ENCODE measurements at regions not wholly inside any gene's neighbourhood (a gene's known extent, or its start where the extent isn't known, plus 50 kb on each side); places are given as distances from the start of the nearest gene placed in this dataset.
A peak's percentile ranks its signal among the peaks of the same experiment; 100 is the strongest.
"Not testable (repeated sequence)": the region's sequence is repeated elsewhere in the genome, so short reads cannot be mapped to it uniquely, and the experiment has no call there.

DNA sequence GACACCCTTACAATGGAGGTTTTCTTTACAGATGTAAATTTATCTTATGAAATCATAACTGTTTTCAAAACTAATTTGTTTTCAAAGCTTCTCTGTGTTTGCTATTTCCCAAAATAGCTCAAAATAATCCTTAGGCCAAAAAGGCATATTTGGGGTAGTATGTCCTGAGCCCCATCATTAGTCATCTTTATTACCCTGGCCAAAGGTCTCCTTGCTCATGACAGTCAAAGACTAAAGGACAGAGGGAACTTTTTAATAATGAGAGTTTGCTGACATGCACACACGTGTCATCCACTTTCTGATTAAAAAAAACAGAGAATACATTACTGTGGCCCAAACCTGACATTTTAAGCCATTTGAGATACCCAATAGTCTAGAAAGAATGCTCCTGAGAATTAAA is 221.9 kb upstream of the DUSP10 start (continued):
- TF ChIP-seq, protein P1, sequence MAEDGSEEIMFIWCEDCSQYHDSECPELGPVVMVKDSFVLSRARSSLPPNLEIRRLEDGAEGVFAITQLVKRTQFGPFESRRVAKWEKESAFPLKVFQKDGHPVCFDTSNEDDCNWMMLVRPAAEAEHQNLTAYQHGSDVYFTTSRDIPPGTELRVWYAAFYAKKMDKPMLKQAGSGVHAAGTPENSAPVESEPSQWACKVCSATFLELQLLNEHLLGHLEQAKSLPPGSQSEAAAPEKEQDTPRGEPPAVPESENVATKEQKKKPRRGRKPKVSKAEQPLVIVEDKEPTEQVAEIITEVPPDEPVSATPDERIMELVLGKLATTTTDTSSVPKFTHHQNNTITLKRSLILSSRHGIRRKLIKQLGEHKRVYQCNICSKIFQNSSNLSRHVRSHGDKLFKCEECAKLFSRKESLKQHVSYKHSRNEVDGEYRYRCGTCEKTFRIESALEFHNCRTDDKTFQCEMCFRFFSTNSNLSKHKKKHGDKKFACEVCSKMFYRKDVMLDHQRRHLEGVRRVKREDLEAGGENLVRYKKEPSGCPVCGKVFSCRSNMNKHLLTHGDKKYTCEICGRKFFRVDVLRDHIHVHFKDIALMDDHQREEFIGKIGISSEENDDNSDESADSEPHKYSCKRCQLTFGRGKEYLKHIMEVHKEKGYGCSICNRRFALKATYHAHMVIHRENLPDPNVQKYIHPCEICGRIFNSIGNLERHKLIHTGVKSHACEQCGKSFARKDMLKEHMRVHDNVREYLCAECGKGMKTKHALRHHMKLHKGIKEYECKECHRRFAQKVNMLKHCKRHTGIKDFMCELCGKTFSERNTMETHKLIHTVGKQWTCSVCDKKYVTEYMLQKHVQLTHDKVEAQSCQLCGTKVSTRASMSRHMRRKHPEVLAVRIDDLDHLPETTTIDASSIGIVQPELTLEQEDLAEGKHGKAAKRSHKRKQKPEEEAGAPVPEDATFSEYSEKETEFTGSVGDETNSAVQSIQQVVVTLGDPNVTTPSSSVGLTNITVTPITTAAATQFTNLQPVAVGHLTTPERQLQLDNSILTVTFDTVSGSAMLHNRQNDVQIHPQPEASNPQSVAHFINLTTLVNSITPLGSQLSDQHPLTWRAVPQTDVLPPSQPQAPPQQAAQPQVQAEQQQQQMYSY (CRISPR knock-in tag; IDR thresholded peaks at IDR 0.05), result no peak
- TF ChIP-seq, protein P2, sequence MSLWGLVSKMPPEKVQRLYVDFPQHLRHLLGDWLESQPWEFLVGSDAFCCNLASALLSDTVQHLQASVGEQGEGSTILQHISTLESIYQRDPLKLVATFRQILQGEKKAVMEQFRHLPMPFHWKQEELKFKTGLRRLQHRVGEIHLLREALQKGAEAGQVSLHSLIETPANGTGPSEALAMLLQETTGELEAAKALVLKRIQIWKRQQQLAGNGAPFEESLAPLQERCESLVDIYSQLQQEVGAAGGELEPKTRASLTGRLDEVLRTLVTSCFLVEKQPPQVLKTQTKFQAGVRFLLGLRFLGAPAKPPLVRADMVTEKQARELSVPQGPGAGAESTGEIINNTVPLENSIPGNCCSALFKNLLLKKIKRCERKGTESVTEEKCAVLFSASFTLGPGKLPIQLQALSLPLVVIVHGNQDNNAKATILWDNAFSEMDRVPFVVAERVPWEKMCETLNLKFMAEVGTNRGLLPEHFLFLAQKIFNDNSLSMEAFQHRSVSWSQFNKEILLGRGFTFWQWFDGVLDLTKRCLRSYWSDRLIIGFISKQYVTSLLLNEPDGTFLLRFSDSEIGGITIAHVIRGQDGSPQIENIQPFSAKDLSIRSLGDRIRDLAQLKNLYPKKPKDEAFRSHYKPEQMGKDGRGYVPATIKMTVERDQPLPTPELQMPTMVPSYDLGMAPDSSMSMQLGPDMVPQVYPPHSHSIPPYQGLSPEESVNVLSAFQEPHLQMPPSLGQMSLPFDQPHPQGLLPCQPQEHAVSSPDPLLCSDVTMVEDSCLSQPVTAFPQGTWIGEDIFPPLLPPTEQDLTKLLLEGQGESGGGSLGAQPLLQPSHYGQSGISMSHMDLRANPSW (CRISPR knock-in tag; conservative IDR thresholded peaks at IDR 0.05; ENCODE audit: low read depth), result no peak
- no peak for TF ChIP-seq NFATC4 (CRISPR knock-in tag; IDR thresholded peaks at IDR 0.05)
- TF ChIP-seq, protein P3, sequence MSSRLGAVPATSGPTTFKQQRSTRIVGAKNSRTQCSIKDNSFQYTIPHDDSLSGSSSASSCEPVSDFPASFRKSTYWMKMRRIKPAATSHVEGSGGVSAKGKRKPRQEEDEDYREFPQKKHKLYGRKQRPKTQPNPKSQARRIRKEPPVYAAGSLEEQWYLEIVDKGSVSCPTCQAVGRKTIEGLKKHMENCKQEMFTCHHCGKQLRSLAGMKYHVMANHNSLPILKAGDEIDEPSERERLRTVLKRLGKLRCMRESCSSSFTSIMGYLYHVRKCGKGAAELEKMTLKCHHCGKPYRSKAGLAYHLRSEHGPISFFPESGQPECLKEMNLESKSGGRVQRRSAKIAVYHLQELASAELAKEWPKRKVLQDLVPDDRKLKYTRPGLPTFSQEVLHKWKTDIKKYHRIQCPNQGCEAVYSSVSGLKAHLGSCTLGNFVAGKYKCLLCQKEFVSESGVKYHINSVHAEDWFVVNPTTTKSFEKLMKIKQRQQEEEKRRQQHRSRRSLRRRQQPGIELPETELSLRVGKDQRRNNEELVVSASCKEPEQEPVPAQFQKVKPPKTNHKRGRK (CRISPR knock-in tag; IDR thresholded peaks at IDR 0.05; ENCODE audit: borderline replicate concordance), result no peak
- TF ChIP-seq FOXP1 (CRISPR knock-in tag; IDR thresholded peaks at IDR 0.05; ENCODE audit: borderline replicate concordance), result no peak
- TF ChIP-seq NFYB (CRISPR knock-in tag; conservative IDR thresholded peaks at IDR 0.05; ENCODE audit: low read depth), result no peak
- no peak for TF ChIP-seq GTF2I (CRISPR knock-in tag; conservative IDR thresholded peaks at IDR 0.05)
- TF ChIP-seq MYBL2 (CRISPR knock-in tag; IDR thresholded peaks at IDR 0.05), result no peak

DNA sequence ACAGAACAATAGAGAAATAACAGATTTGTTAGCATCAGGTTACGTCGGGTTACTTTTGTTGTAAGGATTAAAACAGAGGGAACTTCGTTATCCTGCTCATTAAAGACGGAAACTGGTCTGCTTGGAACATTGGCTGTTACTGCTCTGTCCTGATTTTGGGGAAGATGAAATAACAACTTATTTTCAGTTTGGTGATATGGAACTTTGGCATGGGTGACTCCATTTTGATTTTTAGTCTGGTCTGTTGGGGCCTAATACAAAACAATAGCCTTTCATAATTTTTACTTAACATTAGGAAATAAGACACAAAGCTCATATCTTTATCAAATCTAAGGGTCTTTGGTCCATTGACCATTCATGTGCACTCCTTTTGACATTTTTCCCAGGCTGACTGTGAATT is 220.5 kb upstream of the DUSP10 start:
- Mint-ChIP-seq H3K27me3 (ENCODE audit: low read depth) (no peaks in the 10 kb centered on the region; the same call in 1 of the 2 replicates), H3K4me3 (no peak overlapping the region), H3K27ac (no peak overlapping the region), H3K4me1 (peaks cover 43% of the 10 kb centered on the region), H3K9me3 (peaks cover 8% of the 10 kb centered on the region), H3K36me3 (peaks cover 3% of the 10 kb centered on the region; the same call in 1 of the 2 replicates)
- DNase-seq (ENCODE audit: low spot score) (no peak), ATAC-seq (no peak)
- ChIA-PET POLR2A (no interaction called here), CTCF (no interaction called here)
- no peak for TF ChIP-seq ZBTB21 (CRISPR knock-in tag; IDR thresholded peaks at IDR 0.05; ENCODE audit: borderline replicate concordance)

DNA sequence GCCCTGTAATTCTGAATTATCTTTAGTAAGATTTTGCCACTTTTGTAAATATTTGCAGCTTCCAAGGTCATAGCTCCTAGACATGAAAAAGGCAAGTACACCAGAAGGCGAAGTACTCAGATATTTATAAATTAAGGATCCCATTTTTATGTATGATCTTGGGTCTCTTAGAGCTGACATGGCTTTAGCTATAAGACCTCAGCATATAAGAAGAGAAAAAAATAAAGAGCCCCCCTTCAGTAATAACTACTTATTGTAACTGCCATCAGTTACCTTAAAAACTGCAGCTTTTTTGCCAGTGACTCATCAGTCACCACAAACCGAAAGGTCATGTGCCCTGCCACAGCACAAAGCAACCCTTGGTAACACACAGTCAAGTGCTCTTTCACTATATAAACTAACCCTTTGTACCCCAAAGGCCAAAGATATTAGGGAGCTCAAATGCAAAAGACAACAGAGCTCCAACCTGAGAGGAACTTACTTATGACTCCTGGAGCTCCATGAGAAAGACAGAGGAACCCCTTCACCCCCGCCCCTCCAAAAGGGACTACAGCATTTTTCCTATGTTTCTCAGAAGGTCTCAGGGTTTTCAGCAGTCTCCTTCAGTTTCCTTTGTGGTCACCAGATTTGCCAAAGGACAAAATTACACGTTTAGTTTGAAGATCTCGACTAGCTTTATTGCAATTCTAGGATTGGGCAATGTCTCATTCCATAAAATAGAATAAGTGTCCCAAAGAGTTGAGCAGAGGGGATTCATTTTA is 219.8 kb upstream of the DUSP10 start:
- Mint-ChIP-seq H3K27me3 (ENCODE audit: low read depth) (no peaks in the 10 kb centered on the region), H3K9me3 (peaks cover 14% of the 10 kb centered on the region), H3K4me3 (no peak overlapping the region), H3K27ac (no peak overlapping the region), H3K36me3 (peaks cover 7% of the 10 kb centered on the region), H3K4me1 (peaks cover 37% of the 10 kb centered on the region)
- POLR2A ChIA-PET, result no interaction called here
- no peak for DNase-seq (ENCODE audit: low spot score)
- CTCF ChIA-PET, result no interaction called here
- ATAC-seq, result no peak
- TF ChIP-seq FOXJ3 (CRISPR knock-in tag; IDR thresholded peaks at IDR 0.05; ENCODE audit: borderline replicate concordance) (no peak), ESRRA (CRISPR knock-in tag; IDR thresholded peaks at IDR 0.05; ENCODE audit: borderline replicate concordance) (no peak), GABPB1 (CRISPR knock-in tag; IDR thresholded peaks at IDR 0.05) (0 out of 2 replicates have a peak, but pooled peaks have one; percentile 18)
- TF ChIP-seq, protein P4, sequence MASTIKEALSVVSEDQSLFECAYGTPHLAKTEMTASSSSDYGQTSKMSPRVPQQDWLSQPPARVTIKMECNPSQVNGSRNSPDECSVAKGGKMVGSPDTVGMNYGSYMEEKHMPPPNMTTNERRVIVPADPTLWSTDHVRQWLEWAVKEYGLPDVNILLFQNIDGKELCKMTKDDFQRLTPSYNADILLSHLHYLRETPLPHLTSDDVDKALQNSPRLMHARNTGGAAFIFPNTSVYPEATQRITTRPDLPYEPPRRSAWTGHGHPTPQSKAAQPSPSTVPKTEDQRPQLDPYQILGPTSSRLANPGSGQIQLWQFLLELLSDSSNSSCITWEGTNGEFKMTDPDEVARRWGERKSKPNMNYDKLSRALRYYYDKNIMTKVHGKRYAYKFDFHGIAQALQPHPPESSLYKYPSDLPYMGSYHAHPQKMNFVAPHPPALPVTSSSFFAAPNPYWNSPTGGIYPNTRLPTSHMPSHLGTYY (CRISPR knock-in tag; IDR thresholded peaks at IDR 0.05), result no peak

DNA sequence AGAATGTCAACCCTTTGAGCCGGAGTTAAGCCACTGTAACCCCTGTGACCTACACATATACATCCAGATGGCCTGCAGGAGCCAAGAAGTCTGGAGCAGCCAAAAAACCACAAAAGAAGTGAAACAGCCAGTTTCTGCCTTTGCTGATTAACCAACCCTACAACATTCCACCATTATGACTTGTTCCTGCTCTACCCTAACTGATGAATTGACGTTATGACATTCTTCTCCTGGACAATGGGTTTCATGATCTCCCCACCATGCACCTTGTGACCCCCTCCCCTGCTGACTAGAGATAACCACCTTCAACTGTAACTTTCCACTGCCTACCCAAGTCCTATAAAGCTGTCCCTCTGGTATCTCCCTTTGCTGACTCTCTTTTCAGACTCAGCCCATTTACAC is 216.3 kb upstream of the DUSP10 start:
- H3K27me3 Mint-ChIP-seq (ENCODE audit: low read depth); DNase-seq (ENCODE audit: low spot score); H3K27ac Mint-ChIP-seq; POLR2A ChIA-PET; ATAC-seq; CTCF ChIA-PET; H3K4me3 Mint-ChIP-seq: not testable (repeated sequence)
- Mint-ChIP-seq H3K4me1 (peaks cover 15% of the 10 kb centered on the region), H3K36me3 (peaks cover 13% of the 10 kb centered on the region), H3K9me3 (peaks cover 24% of the 10 kb centered on the region)

DNA sequence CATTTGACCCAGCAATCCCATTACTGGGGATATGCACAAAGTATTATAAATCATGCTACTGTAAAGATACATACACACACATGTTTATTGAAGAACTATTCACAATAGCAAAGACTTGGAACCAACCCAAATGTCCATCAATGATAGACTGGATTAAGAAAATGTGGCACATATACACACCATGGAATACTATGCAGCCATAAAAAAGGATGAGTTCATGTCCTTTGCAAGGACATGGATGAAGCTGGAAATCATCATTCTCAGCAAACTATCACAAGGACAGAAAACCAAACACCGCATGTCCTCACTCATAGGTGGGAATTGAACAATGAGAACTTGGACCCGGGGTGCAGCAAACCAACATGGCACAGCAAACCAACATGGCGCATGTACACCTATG is 215.5 kb upstream of the DUSP10 start:
- DNase-seq (ENCODE audit: low spot score); H3K4me3 Mint-ChIP-seq; ATAC-seq; POLR2A ChIA-PET; CTCF ChIA-PET; H3K27ac Mint-ChIP-seq; H3K27me3 Mint-ChIP-seq (ENCODE audit: low read depth): not testable (repeated sequence)
- Mint-ChIP-seq H3K4me1 (peaks cover 17% of the 10 kb centered on the region), H3K36me3 (peaks cover 13% of the 10 kb centered on the region), H3K9me3 (peaks cover 28% of the 10 kb centered on the region)

Data from WTC11 (cell line).